ENCODE measurements at regions not wholly inside any gene's neighbourhood (a gene's known extent, or its start where the extent isn't known, plus 50 kb on each side); places are given as distances from the start of the nearest gene placed in this dataset.

- TF ChIP-seq, protein P1, sequence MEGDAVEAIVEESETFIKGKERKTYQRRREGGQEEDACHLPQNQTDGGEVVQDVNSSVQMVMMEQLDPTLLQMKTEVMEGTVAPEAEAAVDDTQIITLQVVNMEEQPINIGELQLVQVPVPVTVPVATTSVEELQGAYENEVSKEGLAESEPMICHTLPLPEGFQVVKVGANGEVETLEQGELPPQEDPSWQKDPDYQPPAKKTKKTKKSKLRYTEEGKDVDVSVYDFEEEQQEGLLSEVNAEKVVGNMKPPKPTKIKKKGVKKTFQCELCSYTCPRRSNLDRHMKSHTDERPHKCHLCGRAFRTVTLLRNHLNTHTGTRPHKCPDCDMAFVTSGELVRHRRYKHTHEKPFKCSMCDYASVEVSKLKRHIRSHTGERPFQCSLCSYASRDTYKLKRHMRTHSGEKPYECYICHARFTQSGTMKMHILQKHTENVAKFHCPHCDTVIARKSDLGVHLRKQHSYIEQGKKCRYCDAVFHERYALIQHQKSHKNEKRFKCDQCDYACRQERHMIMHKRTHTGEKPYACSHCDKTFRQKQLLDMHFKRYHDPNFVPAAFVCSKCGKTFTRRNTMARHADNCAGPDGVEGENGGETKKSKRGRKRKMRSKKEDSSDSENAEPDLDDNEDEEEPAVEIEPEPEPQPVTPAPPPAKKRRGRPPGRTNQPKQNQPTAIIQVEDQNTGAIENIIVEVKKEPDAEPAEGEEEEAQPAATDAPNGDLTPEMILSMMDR (IDR thresholded peaks at IDR 0.05; ENCODE audit: insufficient read depth, low read length), result no peak
- TF ChIP-seq POLR2AphosphoS5 (IDR thresholded peaks at IDR 0.05; ENCODE audit: low read depth) (no peak), GABPA (IDR thresholded peaks at IDR 0.05; ENCODE audit: low read depth) (no peak)
- TF ChIP-seq, protein P2, sequence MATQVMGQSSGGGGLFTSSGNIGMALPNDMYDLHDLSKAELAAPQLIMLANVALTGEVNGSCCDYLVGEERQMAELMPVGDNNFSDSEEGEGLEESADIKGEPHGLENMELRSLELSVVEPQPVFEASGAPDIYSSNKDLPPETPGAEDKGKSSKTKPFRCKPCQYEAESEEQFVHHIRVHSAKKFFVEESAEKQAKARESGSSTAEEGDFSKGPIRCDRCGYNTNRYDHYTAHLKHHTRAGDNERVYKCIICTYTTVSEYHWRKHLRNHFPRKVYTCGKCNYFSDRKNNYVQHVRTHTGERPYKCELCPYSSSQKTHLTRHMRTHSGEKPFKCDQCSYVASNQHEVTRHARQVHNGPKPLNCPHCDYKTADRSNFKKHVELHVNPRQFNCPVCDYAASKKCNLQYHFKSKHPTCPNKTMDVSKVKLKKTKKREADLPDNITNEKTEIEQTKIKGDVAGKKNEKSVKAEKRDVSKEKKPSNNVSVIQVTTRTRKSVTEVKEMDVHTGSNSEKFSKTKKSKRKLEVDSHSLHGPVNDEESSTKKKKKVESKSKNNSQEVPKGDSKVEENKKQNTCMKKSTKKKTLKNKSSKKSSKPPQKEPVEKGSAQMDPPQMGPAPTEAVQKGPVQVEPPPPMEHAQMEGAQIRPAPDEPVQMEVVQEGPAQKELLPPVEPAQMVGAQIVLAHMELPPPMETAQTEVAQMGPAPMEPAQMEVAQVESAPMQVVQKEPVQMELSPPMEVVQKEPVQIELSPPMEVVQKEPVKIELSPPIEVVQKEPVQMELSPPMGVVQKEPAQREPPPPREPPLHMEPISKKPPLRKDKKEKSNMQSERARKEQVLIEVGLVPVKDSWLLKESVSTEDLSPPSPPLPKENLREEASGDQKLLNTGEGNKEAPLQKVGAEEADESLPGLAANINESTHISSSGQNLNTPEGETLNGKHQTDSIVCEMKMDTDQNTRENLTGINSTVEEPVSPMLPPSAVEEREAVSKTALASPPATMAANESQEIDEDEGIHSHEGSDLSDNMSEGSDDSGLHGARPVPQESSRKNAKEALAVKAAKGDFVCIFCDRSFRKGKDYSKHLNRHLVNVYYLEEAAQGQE (IDR thresholded peaks at IDR 0.05; ENCODE audit: insufficient replicate concordance, low read depth), result no peak
These were observed 860.5 kb upstream of the LRRC4C start for GRCh38 chr11:42319921-42320320.
